T-cell (primary cell): ENCODE measurements at regions not wholly inside any gene's neighbourhood (a gene's known extent, or its start where the extent isn't known, plus 50 kb on each side); places are given as distances from the start of the nearest gene placed in this dataset.

ENCODE experiments used
- ATAC-seq, 4 experiments: fragments of 200-7000 bp in 3 of 4; fragments of 150-1000 bp in 1 of 4; cut with Tn5 transposase; replicated peaks in 1 of 4; 1 replicate in 3 of 4; 2 replicates in 1 of 4; pipeline ENCODE4 v1.10.0; 2021; ENCODE audit warnings: moderate library complexity in 3 of 4, mild to moderate bottlenecking in 2 of 4, moderate number of reproducible peaks in 1 of 4
- CTCF ChIA-PET, 2 donors: fragments of 300-600 bp; sonication (Branson Sonifier 250); formaldehyde crosslinking; loops; one replicate each; lab custom pipeline; 2022; ENCODE audit warnings: antibody characterized with exemption in 2 of 2; lab: Charles Lee
- POLR2A ChIA-PET, 2 donors: fragments of 300-600 bp; sonication (Branson Sonifier 250); formaldehyde crosslinking; loops; one replicate each; lab custom pipeline; 2022; ENCODE audit warnings: antibody characterized with exemption in 2 of 2; lab: Charles Lee
- DNase-seq, 35 experiments: peaks; one replicate each; pipeline versions ENCODE4 v3.0.0 to v3.0.0-alpha.2; 2013 to 2023
- H3K27ac ChIP-seq: one replicate; pipeline ENCODE4 v1.5.1; 2013; ENCODE audit warnings: low read length
- H3K27me3 ChIP-seq, 2 experiments: replicated peaks in 1 of 2; 1 replicate in 1 of 2; 2 replicates in 1 of 2; pipeline versions ENCODE4 v1.6.1 to v1.7.0; 2013; ENCODE audit warnings: low read length in 1 of 2, mixed read lengths in 1 of 2; ENCODE audit not compliant: control insufficient read depth in 2 of 2, insufficient read depth in 2 of 2; ENCODE audit errors: extremely low read depth in 1 of 2
- H3K36me3 ChIP-seq, 2 donors: 1 replicate in 1 of 2; 2 replicates in 1 of 2; pipeline versions ENCODE4 v1.6.1 to v1.7.0; 2013; ENCODE audit warnings: low read length in 1 of 2; ENCODE audit not compliant: control insufficient read depth in 2 of 2, insufficient read depth in 1 of 2; ENCODE audit errors: extremely low read depth in 1 of 2
- H3K4me1 ChIP-seq, 2 experiments: 1 replicate in 1 of 2; 2 replicates in 1 of 2; pipeline versions ENCODE4 v1.6.1 to v1.7.0; 2013; ENCODE audit warnings: low read length in 2 of 2, mixed read lengths in 1 of 2; ENCODE audit not compliant: insufficient read depth in 2 of 2, control insufficient read depth in 1 of 2; ENCODE audit errors: extremely low read depth in 1 of 2
- H3K4me3 ChIP-seq, 2 donors: 1 replicate in 1 of 2; 2 replicates in 1 of 2; pipeline versions ENCODE4 v1.5.1 to v1.7.0; 2013; ENCODE audit warnings: mild to moderate bottlenecking in 2 of 2, low read length in 1 of 2, moderate library complexity in 1 of 2; ENCODE audit not compliant: control insufficient read depth in 1 of 2; ENCODE audit errors: extremely low read depth in 1 of 2
- H3K9me3 ChIP-seq: 2 replicates; pipeline ENCODE4 v1.7.0; 2013
- H3K27ac Mint-ChIP-seq, 2 donors: one replicate each; pipeline ENCODE4 v1.8.0; 2020 to 2021; ENCODE audit warnings: mild to moderate bottlenecking in 2 of 2, mixed read lengths in 2 of 2
- H3K27me3 Mint-ChIP-seq, 2 donors: one replicate each; pipeline ENCODE4 v1.8.0; 2021 to 2022; ENCODE audit warnings: mixed read lengths in 2 of 2
- H3K36me3 Mint-ChIP-seq: one replicate; pipeline ENCODE4 v1.8.0; 2021; ENCODE audit warnings: mixed read lengths
- H3K4me1 Mint-ChIP-seq, 3 donors: one replicate each; pipeline ENCODE4 v1.8.0; 2020 to 2022; ENCODE audit warnings: mixed read lengths in 3 of 3, mild to moderate bottlenecking in 1 of 3
- H3K4me3 Mint-ChIP-seq, 3 donors: one replicate each; pipeline ENCODE4 v1.8.0; 2020 to 2022; ENCODE audit warnings: mild to moderate bottlenecking in 3 of 3, mixed read lengths in 3 of 3, moderate library complexity in 3 of 3
- H3K9me3 Mint-ChIP-seq, 3 donors: one replicate each; pipeline ENCODE4 v1.8.0; 2020 to 2022; ENCODE audit warnings: mixed read lengths in 3 of 3
- WGBS: methylation state at CpG from one replicate; pipeline ENCODE4 v1.1.5; 2013; ENCODE audit warnings: missing lambda C conversion rate; ENCODE audit not compliant: insufficient coverage; 5-methylcytosine and 5-hydroxymethylcytosine counted together

- Histone ChIP-seq H3K4me1 (no peaks in the 10 kb centered on the region), H3K9me3 (no peaks in the 10 kb centered on the region), H3K27ac (no peak overlapping the region), H3K27me3 (no peaks in the 10 kb centered on the region), H3K4me3 (no peak overlapping the region), H3K36me3 (no peaks in the 10 kb centered on the region)
- H3K4me1 Mint-ChIP-seq, result no peaks in the 10 kb centered on the region
- no peaks in the 10 kb centered on the region for H3K27me3 Mint-ChIP-seq
- H3K36me3 Mint-ChIP-seq, result no peaks in the 10 kb centered on the region
- CTCF ChIA-PET, result no interaction called here
- WGBS, result 80% methylated on average over 1 of the region's 3 CpGs
- DNase-seq (no peak), ATAC-seq (no peak)
- no peak overlapping the region for H3K27ac Mint-ChIP-seq
- POLR2A ChIA-PET, result no interaction called here
- peaks cover 8 to 14% (median 10%) of the 10 kb centered on the region in 3 donors for H3K9me3 Mint-ChIP-seq
- no peak overlapping the region for H3K4me3 Mint-ChIP-seq
These were observed 718.2 kb upstream of the GRM7 start for GRCh38 chr3:6142707-6143106.

GRCh38 chr3:6147883-6148282, 713.0 kb upstream of the GRM7 start:
- no peaks in the 10 kb centered on the region for H3K36me3 ChIP-seq
- H3K27me3 ChIP-seq, result no peaks in the 10 kb centered on the region
- no peak overlapping the region for H3K4me3 ChIP-seq
- ChIA-PET CTCF (no interaction called here), POLR2A (no interaction called here)
- H3K27ac ChIP-seq, result no peak overlapping the region
- no peak overlapping the region for H3K4me3 Mint-ChIP-seq
- H3K4me1 ChIP-seq, result no peaks in the 10 kb centered on the region
- no peaks in the 10 kb centered on the region for H3K4me1 Mint-ChIP-seq
- no peaks in the 10 kb centered on the region for H3K27me3 Mint-ChIP-seq
- no peak for DNase-seq
- H3K9me3 ChIP-seq, result no peaks in the 10 kb centered on the region
- no CpG with 5 or more reads among the region's 6 CpGs for WGBS
- ATAC-seq, result no peak
- H3K36me3 Mint-ChIP-seq, result no peaks in the 10 kb centered on the region
- H3K9me3 Mint-ChIP-seq, result peaks cover 3 to 13% (median 9%) of the 10 kb centered on the region in 3 donors
- no peak overlapping the region for H3K27ac Mint-ChIP-seq

- no peak overlapping the region for H3K4me3 ChIP-seq
- no peak overlapping the region for H3K27ac ChIP-seq
- Mint-ChIP-seq H3K9me3 (peaks cover 2 to 4% (median 3%) of the 10 kb centered on the region in 3 donors), H3K4me3 (no peak overlapping the region), H3K36me3 (no peaks in the 10 kb centered on the region), H3K27me3 (no peaks in the 10 kb centered on the region), H3K27ac (no peak overlapping the region), H3K4me1 (no peaks in the 10 kb centered on the region)
- H3K27me3 ChIP-seq, result no peaks in the 10 kb centered on the region
- 80% methylated on average over 1 of the region's 4 CpGs for WGBS
- POLR2A ChIA-PET, result no interaction called here
- CTCF ChIA-PET, result no interaction called here
- H3K9me3 ChIP-seq, result no peaks in the 10 kb centered on the region
- no peaks in the 10 kb centered on the region for H3K4me1 ChIP-seq
- ATAC-seq (no peak), DNase-seq (no peak)
- H3K36me3 ChIP-seq, result no peaks in the 10 kb centered on the region
These were observed 705.1 kb upstream of the GRM7 start for GRCh38 chr3:6155650-6156338.

- Histone ChIP-seq H3K27me3 (no peaks in the 10 kb centered on the region), H3K9me3 (no peaks in the 10 kb centered on the region), H3K4me1 (no peaks in the 10 kb centered on the region), H3K27ac (no peak overlapping the region), H3K36me3 (no peaks in the 10 kb centered on the region), H3K4me3 (no peak overlapping the region)
- Mint-ChIP-seq H3K36me3 (no peaks in the 10 kb centered on the region), H3K4me1 (no peaks in the 10 kb centered on the region), H3K9me3 (peaks cover 7 to 14% (median 10%) of the 10 kb centered on the region in 3 donors), H3K27me3 (no peaks in the 10 kb centered on the region), H3K4me3 (no peak overlapping the region), H3K27ac (no peak overlapping the region)
- no CpG with 5 or more reads among the region's 6 CpGs for WGBS
- POLR2A ChIA-PET, result no interaction called here
- DNase-seq, result no peak
- CTCF ChIA-PET, result no interaction called here
- no peak for ATAC-seq
These were observed 695.0 kb upstream of the GRM7 start for GRCh38 chr3:6165951-6166350.

GRCh38 chr3:6168256-6168655, 692.7 kb upstream of the GRM7 start:
- no peaks in the 10 kb centered on the region for H3K4me1 Mint-ChIP-seq
- Histone ChIP-seq H3K4me3 (no peak overlapping the region), H3K27me3 (no peaks in the 10 kb centered on the region), H3K9me3 (no peaks in the 10 kb centered on the region), H3K27ac (no peak overlapping the region), H3K36me3 (no peaks in the 10 kb centered on the region), H3K4me1 (no peaks in the 10 kb centered on the region)
- H3K27me3 Mint-ChIP-seq, result no peaks in the 10 kb centered on the region
- ATAC-seq (no peak), DNase-seq (no peak)
- no peak overlapping the region for H3K27ac Mint-ChIP-seq
- H3K36me3 Mint-ChIP-seq, result no peaks in the 10 kb centered on the region
- CTCF ChIA-PET, result no interaction called here
- POLR2A ChIA-PET, result no interaction called here
- no peak overlapping the region for H3K4me3 Mint-ChIP-seq
- no CpG with 5 or more reads among the region's 8 CpGs for WGBS
- peaks cover 10 to 16% (median 10%) of the 10 kb centered on the region in 3 donors for H3K9me3 Mint-ChIP-seq

- Histone ChIP-seq H3K4me3 (no peak overlapping the region), H3K36me3 (no peaks in the 10 kb centered on the region), H3K9me3 (no peaks in the 10 kb centered on the region), H3K27ac (no peak overlapping the region), H3K27me3 (no peaks in the 10 kb centered on the region), H3K4me1 (no peaks in the 10 kb centered on the region)
- CTCF ChIA-PET, result no interaction called here
- ATAC-seq, result no peak
- POLR2A ChIA-PET, result no interaction called here
- no peak for DNase-seq
- H3K4me1 Mint-ChIP-seq, result no peaks in the 10 kb centered on the region
- no CpG with 5 or more reads among the region's 6 CpGs for WGBS
- no peak overlapping the region for H3K4me3 Mint-ChIP-seq
- H3K9me3 Mint-ChIP-seq, result peaks cover 10 to 19% (median 15%) of the 10 kb centered on the region in 3 donors
- no peak overlapping the region for H3K27ac Mint-ChIP-seq
- H3K36me3 Mint-ChIP-seq, result no peaks in the 10 kb centered on the region
- no peaks in the 10 kb centered on the region for H3K27me3 Mint-ChIP-seq
These were observed 687.9 kb upstream of the GRM7 start for GRCh38 chr3:6172871-6173642.
